ENCODE measurements at regions not wholly inside any gene's neighbourhood (a gene's known extent, or its start where the extent isn't known, plus 50 kb on each side); places are given as distances from the start of the nearest gene placed in this dataset.

- TF ChIP-seq, protein P1, sequence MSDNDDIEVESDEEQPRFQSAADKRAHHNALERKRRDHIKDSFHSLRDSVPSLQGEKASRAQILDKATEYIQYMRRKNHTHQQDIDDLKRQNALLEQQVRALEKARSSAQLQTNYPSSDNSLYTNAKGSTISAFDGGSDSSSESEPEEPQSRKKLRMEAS (IDR thresholded peaks at IDR 0.05; ENCODE audit: insufficient read depth, insufficient read length): no peak
- no peak for TF ChIP-seq CTCF (IDR thresholded peaks at IDR 0.05; ENCODE audit: extremely low read depth in 1 of 2, insufficient read depth in 1 of 2, low read depth in 1 of 2, low read length in 2 of 2)
- no peak for TF ChIP-seq POLR2A (IDR thresholded peaks at IDR 0.05; ENCODE audit: low read depth, low read length)
- no peak for TF ChIP-seq POLR2AphosphoS5 (IDR thresholded peaks at IDR 0.05; ENCODE audit: insufficient read depth, low read depth, low read length)
- TF ChIP-seq EZH2 (IDR thresholded peaks at IDR 0.05; ENCODE audit: borderline replicate concordance, low read depth, low read length, severe bottlenecking): no peak
- no peak for TF ChIP-seq GATA2 (IDR thresholded peaks at IDR 0.05; ENCODE audit: insufficient read depth, insufficient read length, low read depth, low read length)
- no peak for TF ChIP-seq MYC (IDR thresholded peaks at IDR 0.05; ENCODE audit: low read depth, low read length)
- no peak for TF ChIP-seq FOS (IDR thresholded peaks at IDR 0.05; ENCODE audit: borderline replicate concordance, insufficient read depth, low read length)
These were observed 1647.4 kb upstream of the PRR20A start for GRCh38 chr13:55493297-55493696.
